Prostate gland (tissue), 2 donors: ENCODE measurements at regions not wholly inside any gene's neighbourhood (a gene's known extent, or its start where the extent isn't known, plus 50 kb on each side); places are given as distances from the start of the nearest gene placed in this dataset.

Source experiments
- CTCF ChIP-seq, 4 experiments: fragments of 200-600 bp in 2 of 4; fragments of 450-650 bp in 2 of 4; sonication (generic) in 2 of 4; IDR thresholded peaks; 1 replicate in 3 of 4; 2 replicates in 1 of 4; pipeline ENCODE4 v1.5.1; 2016 to 2019; ENCODE audit warnings: antibody characterized with exemption in 4 of 4, mild to moderate bottlenecking in 2 of 4, moderate library complexity in 2 of 4
- POLR2A ChIP-seq: fragments of 450-650 bp; IDR thresholded peaks from one replicate; pipeline ENCODE4 v1.6.1; 2016; ENCODE audit warnings: antibody characterized with exemption, mild to moderate bottlenecking
- POLR2AphosphoS5 ChIP-seq: sonication (generic); formaldehyde crosslinking; IDR thresholded peaks from one replicate; pipeline ENCODE4 v1.6.1; 2017; ENCODE audit warnings: antibody characterized with exemption

- TF ChIP-seq CTCF (IDR thresholded peaks at IDR 0.05), result no peak
- no peak for TF ChIP-seq POLR2AphosphoS5
- TF ChIP-seq POLR2A, result no peak
These were observed 95.0 kb downstream of the MICALL2 start for GRCh38 chr7:1364068-1364905.
